GM21786 (cell line): ENCODE measurements at regions not wholly inside any gene's neighbourhood (a gene's known extent, or its start where the extent isn't known, plus 50 kb on each side); places are given as distances from the start of the nearest gene placed in this dataset.
"Not testable (repeated sequence)": the region's sequence is repeated elsewhere in the genome, so short reads cannot be mapped to it uniquely, and the experiment has no call there.

Experiments
- ATAC-seq: cut with Tn5 transposase; IDR thresholded peaks from one replicate; pipeline ENCODE4 v1.9.1; 2021; ENCODE audit not compliant: unreplicated experiment

- not testable (repeated sequence) for ATAC-seq
Observed at GRCh38 chr6:26720663-26721218, 61.2 kb upstream of the ZNF322 start.

- ATAC-seq: not testable (repeated sequence)
Observed at GRCh38 chr6:26730019-26730766, 70.6 kb upstream of the ZNF322 start.

GRCh38 chr6:26734776-26735472 lies 75.4 kb upstream of the ZNF322 start:
- not testable (repeated sequence) for ATAC-seq

- no peak for ATAC-seq
Observed at GRCh38 chr6:26739811-26740210, 80.3 kb upstream of the ZNF322 start.

- ATAC-seq: no peak
Observed at GRCh38 chr6:26743157-26743821, 83.7 kb upstream of the ZNF322 start.

GRCh38 chr6:26743941-26744699 lies 84.6 kb upstream of the ZNF322 start:
- ATAC-seq: no peak

GRCh38 chr6:26744837-26745282 lies 85.3 kb upstream of the ZNF322 start:
- not testable (repeated sequence) for ATAC-seq

GRCh38 chr6:26745964-26746363 lies 86.4 kb upstream of the ZNF322 start:
- not testable (repeated sequence) for ATAC-seq

GRCh38 chr6:26749126-26749758 lies 89.7 kb upstream of the ZNF322 start:
- not testable (repeated sequence) for ATAC-seq

- ATAC-seq: not testable (repeated sequence)
Observed at GRCh38 chr6:26749759-26750126, 90.2 kb upstream of the ZNF322 start.

- no peak for ATAC-seq
Observed at GRCh38 chr6:26754212-26754611, 94.7 kb upstream of the ZNF322 start.

- ATAC-seq: not testable (repeated sequence)
Observed at GRCh38 chr6:26754801-26755200, 95.3 kb upstream of the ZNF322 start.

GRCh38 chr6:26756067-26756805 lies 96.7 kb upstream of the ZNF322 start:
- ATAC-seq: not testable (repeated sequence)

GRCh38 chr6:26766203-26766902 lies 106.8 kb upstream of the ZNF322 start:
- ATAC-seq: not testable (repeated sequence)

- ATAC-seq: not testable (repeated sequence)
Observed at GRCh38 chr6:26770941-26771666, 111.6 kb upstream of the ZNF322 start.

GRCh38 chr6:26773414-26773813 lies 113.9 kb upstream of the ZNF322 start:
- not testable (repeated sequence) for ATAC-seq

- ATAC-seq: not testable (repeated sequence)
Observed at GRCh38 chr6:26780563-26780962, 121.0 kb upstream of the ZNF322 start.
